A673 (cell line): ENCODE measurements at regions not wholly inside any gene's neighbourhood (a gene's known extent, or its start where the extent isn't known, plus 50 kb on each side); places are given as distances from the start of the nearest gene placed in this dataset.

Experiments
- BruUV-seq: library from RNA; stranded (reverse); fragments of 400-500 nt; replicated peaks from 2 replicates; lab custom pipeline; 2021; lab: Mats Ljungman, UMichigan
- CTCF ChIA-PET: fragments of 300-600 bp; sonication (Branson Sonifier 250); formaldehyde crosslinking; loops from one replicate; lab custom pipeline; 2022; ENCODE audit warnings: antibody characterized with exemption; lab: Charles Lee
- POLR2A ChIA-PET: fragments of 300-600 bp; sonication (Branson Sonifier 250); formaldehyde crosslinking; loops from one replicate; lab custom pipeline; 2022; ENCODE audit warnings: antibody characterized with exemption; ENCODE audit not compliant: low non-redundant PET; lab: Charles Lee
- DNase-seq: peaks from one replicate; pipeline ENCODE4 v3.0.0-alpha.2; 2015; ENCODE audit warnings: low spot score
- H3K27ac ChIP-seq: fragments of 200-600 bp; sonication (generic); 2 replicates; pipeline ENCODE4 v1.5.1; 2016; ENCODE audit warnings: mixed run types, low read depth, mild to moderate bottlenecking, mixed read lengths, antibody characterized with exemption, low read length; ENCODE audit not compliant: poor library complexity, severe bottlenecking
- H3K27me3 ChIP-seq: fragments of 200-600 bp; sonication (generic); replicated peaks from 2 replicates; pipeline ENCODE4 v1.6.1; 2017; ENCODE audit warnings: mixed run types, low read depth, mild to moderate bottlenecking, mixed read lengths, antibody characterized with exemption, low read length; ENCODE audit not compliant: insufficient read depth, poor library complexity
- H3K36me3 ChIP-seq: fragments of 200-600 bp; sonication (generic); 2 replicates; pipeline ENCODE4 v1.6.1; 2016; ENCODE audit warnings: mixed run types, mild to moderate bottlenecking, mixed read lengths, antibody characterized with exemption, low read length; ENCODE audit not compliant: insufficient read depth, poor library complexity, severe bottlenecking
- H3K4me1 ChIP-seq: fragments of 200-600 bp; sonication (generic); 2 replicates; pipeline ENCODE4 v1.6.1; 2017; ENCODE audit warnings: mixed run types, mild to moderate bottlenecking, mixed read lengths, antibody characterized with exemption, low read length; ENCODE audit not compliant: insufficient read depth, poor library complexity, severe bottlenecking
- H3K4me3 ChIP-seq: fragments of 200-600 bp; sonication (generic); 2 replicates; pipeline ENCODE4 v1.5.1; 2016; ENCODE audit warnings: low read depth, mixed run types, mild to moderate bottlenecking, mixed read lengths, low read length; ENCODE audit not compliant: poor library complexity, severe bottlenecking
- H3K9me3 ChIP-seq: fragments of 200-600 bp; sonication (generic); 2 replicates; pipeline ENCODE4 v1.6.1; 2016; ENCODE audit warnings: mixed run types, low read depth, mild to moderate bottlenecking, mixed read lengths, antibody characterized with exemption, low read length; ENCODE audit not compliant: poor library complexity, severe bottlenecking
- CTCF ChIP-seq: fragments of 300-800, 200-600 bp; sonication (generic); conservative IDR thresholded peaks from 2 replicates; pipeline ENCODE4 v1.5.1; 2017; ENCODE audit warnings: low read depth, mild to moderate bottlenecking, antibody characterized with exemption, low read length, moderate library complexity, mixed read lengths
- EZH2 ChIP-seq: fragments of 200-600 bp; sonication (generic); IDR thresholded peaks from 2 replicates; pipeline ENCODE4 v1.6.1; 2017; ENCODE audit warnings: borderline replicate concordance, low read depth, mild to moderate bottlenecking, mixed read lengths, antibody characterized with exemption, low read length; ENCODE audit not compliant: poor library complexity, severe bottlenecking
- intact Hi-C: fragments of 100-400 bp; cut with micrococcal nuclease; formaldehyde crosslinking; loops from one replicate; pipeline ENCODE4 v1.10.0; 2022; ENCODE audit not compliant: unreplicated experiment

DNA sequence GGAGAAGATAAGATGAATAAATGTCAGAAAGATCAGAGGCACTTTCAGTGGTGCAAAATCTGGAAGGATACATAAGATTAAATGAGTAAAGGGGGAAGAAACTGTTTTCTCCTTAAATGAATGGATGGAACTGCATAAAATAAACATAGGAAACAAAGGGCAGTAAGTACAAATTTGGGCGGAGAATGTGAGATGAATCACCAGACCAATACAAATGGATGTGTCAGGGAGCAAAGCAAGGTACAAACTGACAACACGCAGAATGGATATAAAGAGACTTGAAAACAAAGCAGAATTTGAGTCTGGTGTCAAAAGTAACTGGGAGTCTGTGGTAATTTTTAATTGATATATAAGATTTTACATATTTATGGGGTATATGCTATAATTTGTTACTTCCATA, 175.3 kb upstream of the PCDH18 start:
- H3K27me3 ChIP-seq: no peaks in the 10 kb centered on the region
- H3K9me3 ChIP-seq: no peaks in the 10 kb centered on the region
- intact Hi-C loops: no loop called here
- H3K27ac ChIP-seq: no peak overlapping the region
- TF ChIP-seq EZH2 (no peak), CTCF (no peak)
- DNase-seq: no peak
- BruUV-seq: no TSS peak
- H3K4me1 ChIP-seq: no peaks in the 10 kb centered on the region
- no peak overlapping the region for H3K4me3 ChIP-seq
- ChIA-PET CTCF (no interaction called here), POLR2A (no interaction called here)
- H3K36me3 ChIP-seq: no peaks in the 10 kb centered on the region

- no peak for DNase-seq
- no peak overlapping the region for H3K27ac ChIP-seq
- H3K4me3 ChIP-seq: no peak overlapping the region
- H3K9me3 ChIP-seq: no peaks in the 10 kb centered on the region
- intact Hi-C loops: no loop called here
- ChIA-PET CTCF (no interaction called here), POLR2A (no interaction called here)
- no peaks in the 10 kb centered on the region for H3K27me3 ChIP-seq
- TF ChIP-seq EZH2 (no peak), CTCF (no peak)
- H3K4me1 ChIP-seq: no peaks in the 10 kb centered on the region
- no TSS peak for BruUV-seq
- H3K36me3 ChIP-seq: no peaks in the 10 kb centered on the region
Measured at GRCh38 chr4:137707102-137707620, 174.9 kb upstream of the PCDH18 start.

GRCh38 chr4:137705171-137705783, 173.0 kb upstream of the PCDH18 start:
- CTCF ChIA-PET: no interaction called here
- no TSS peak for BruUV-seq
- intact Hi-C loops: no loop called here
- TF ChIP-seq CTCF: no peak
- no peak for TF ChIP-seq EZH2
- Histone ChIP-seq H3K36me3 (no peaks in the 10 kb centered on the region), H3K9me3 (no peaks in the 10 kb centered on the region), H3K27me3 (no peaks in the 10 kb centered on the region), H3K4me3 (no peak overlapping the region), H3K27ac (no peak overlapping the region), H3K4me1 (no peaks in the 10 kb centered on the region)
- POLR2A ChIA-PET: interaction anchor here (0.6 kb wide), 1 partner anchor 371 kb away, joined by 3 read pairs; no protein-coding TSS in a partner anchor
- DNase-seq: no peak
